HepG2 (cell line): ENCODE measurements at regions not wholly inside any gene's neighbourhood (a gene's known extent, or its start where the extent isn't known, plus 50 kb on each side); places are given as distances from the start of the nearest gene placed in this dataset.

Source experiments
- ATAC-seq: fragments of 200-7000 bp; cut with Tn5 transposase; 3 replicates; pipeline ENCODE4 v1.9.1; 2020; ENCODE audit warnings: mild to moderate bottlenecking, moderate library complexity
- BruUV-seq: library from RNA; stranded (reverse); fragments of 400-500 nt; replicated peaks from 2 replicates; lab custom pipeline; 2021; lab: Mats Ljungman, UMichigan
- CTCF ChIA-PET: fragments of 300-600 bp; formaldehyde crosslinking; extraction: SDS; loops from one replicate; lab custom pipeline; 2021; ENCODE audit warnings: low total read pairs, inconsistent platforms, low intra/inter-chr PET ratio; lab: Yijun Ruan, JAX
- POLR2A ChIA-PET: fragments of 350-600 bp; sonication (Branson Sonifier 250); formaldehyde crosslinking; loops from one replicate; lab custom pipeline; 2020; ENCODE audit warnings: antibody characterized with exemption, inconsistent platforms; lab: Yijun Ruan, JAX
- DNase-seq: peaks from one replicate; pipeline ENCODE4 v3.0.0-alpha.2; 2015; ENCODE audit warnings: low spot score
- FAIRE-seq: peaks from 3 replicates; lab custom pipeline; 2011; peaks lifted over from hg19 to GRCh38; lab: Jason Lieb, UNC
- H2AFZ ChIP-seq: one replicate; pipeline ENCODE4 v1.6.1; 2011; ENCODE audit warnings: low read length, inconsistent platforms
- H3K27ac ChIP-seq: fragments of 300-600 bp; 3 replicates; pipeline ENCODE4 v1.8.0; 2011; ENCODE audit warnings: mixed run types, mild to moderate bottlenecking, mixed read lengths, low read length, inconsistent platforms; ENCODE audit not compliant: insufficient read depth; ENCODE audit errors: extremely low read length
- H3K27me3 ChIP-seq, 2 experiments: fragments of 200-600 bp in 1 of 2; 2 replicates in 1 of 2; 3 replicates in 1 of 2; pipeline versions ENCODE4 v1.6.0 to v1.8.0; 2011; ENCODE audit warnings: low read length in 2 of 2, mild to moderate bottlenecking in 2 of 2, moderate library complexity in 2 of 2, inconsistent platforms in 1 of 2; ENCODE audit not compliant: insufficient read depth in 2 of 2, control insufficient read depth in 1 of 2
- H3K36me3 ChIP-seq, 2 experiments: fragments of 200-600 bp in 1 of 2; replicated peaks in 1 of 2; 2 replicates in 1 of 2; 3 replicates in 1 of 2; pipeline versions ENCODE4 v1.5.1 to v1.8.0; 2011; ENCODE audit warnings: low read length in 2 of 2, inconsistent platforms in 1 of 2; ENCODE audit not compliant: insufficient read depth in 2 of 2, control insufficient read depth in 1 of 2
- H3K4me1 ChIP-seq: 2 replicates; pipeline ENCODE4 v1.5.1; 2012; ENCODE audit warnings: low read length, inconsistent platforms; ENCODE audit not compliant: insufficient read depth
- H3K4me2 ChIP-seq: 2 replicates; pipeline ENCODE4 v1.6.0; 2011; ENCODE audit warnings: low read depth, low read length, inconsistent platforms
- H3K4me3 ChIP-seq, 3 experiments: fragments of 200-600 bp in 1 of 3; sonication (generic), shearing (Covaris generic) in 1 of 3; replicated peaks in 1 of 3; 2 replicates each; pipeline ENCODE4 v1.5.1; 2011 to 2016; ENCODE audit warnings: low read length in 3 of 3, inconsistent platforms in 2 of 3, low read depth in 2 of 3, mild to moderate bottlenecking in 2 of 3, control low read depth in 1 of 3, mixed read lengths in 1 of 3; ENCODE audit not compliant: insufficient read depth in 1 of 3
- H3K79me2 ChIP-seq: one replicate; pipeline ENCODE4 v1.6.1; 2011; ENCODE audit warnings: low read length, inconsistent platforms; ENCODE audit not compliant: insufficient read depth
- H3K9ac ChIP-seq: 2 replicates; pipeline ENCODE4 v1.6.0; 2011; ENCODE audit warnings: mild to moderate bottlenecking, low read depth, low read length, inconsistent platforms; ENCODE audit not compliant: insufficient read depth
- H3K9me3 ChIP-seq: 2 replicates; pipeline ENCODE4 v1.5.1; 2012; ENCODE audit warnings: mild to moderate bottlenecking, low read length
- H4K20me1 ChIP-seq: 2 replicates; pipeline ENCODE4 v1.6.0; 2011; ENCODE audit warnings: inconsistent platforms, mild to moderate bottlenecking, low read length, moderate library complexity; ENCODE audit not compliant: insufficient read depth
- DNMT3B ChIP-seq: conservative IDR thresholded peaks from 2 replicates; pipeline ENCODE4 v1.6.1; 2016; ENCODE audit warnings: missing biosample characterization, control low read depth
- SIN3A ChIP-seq: IDR thresholded peaks from 2 replicates; pipeline ENCODE4 v1.6.1; 2011; ENCODE audit warnings: low read depth, mild to moderate bottlenecking, control low read depth, low read length, borderline replicate concordance
- WGBS: methylation state at CpG from one replicate; pipeline ENCODE4 v1.1.6; 2017; ENCODE audit warnings: low lambda C conversion rate; 5-methylcytosine and 5-hydroxymethylcytosine counted together
- in situ Hi-C: cut with HindIII; loops from 2 replicates; pipeline ENCODE4 v1.10.0; 2017; ENCODE audit warnings: low pct_unique_long_range_greater_than_20kb; ENCODE audit not compliant: extremely low pct_ligation_motif_present
- intact Hi-C: fragments of 100-400 bp; cut with micrococcal nuclease; formaldehyde crosslinking; loops from one replicate; pipeline ENCODE4 v1.10.0; 2022; ENCODE audit not compliant: unreplicated experiment
- TF ChIP-seq, protein P1 (sequence below): sonication (generic); formaldehyde crosslinking; conservative IDR thresholded peaks from 2 replicates; pipeline ENCODE4 v1.4.0; 2020; ENCODE audit warnings: missing genetic modification reagents

DNA sequence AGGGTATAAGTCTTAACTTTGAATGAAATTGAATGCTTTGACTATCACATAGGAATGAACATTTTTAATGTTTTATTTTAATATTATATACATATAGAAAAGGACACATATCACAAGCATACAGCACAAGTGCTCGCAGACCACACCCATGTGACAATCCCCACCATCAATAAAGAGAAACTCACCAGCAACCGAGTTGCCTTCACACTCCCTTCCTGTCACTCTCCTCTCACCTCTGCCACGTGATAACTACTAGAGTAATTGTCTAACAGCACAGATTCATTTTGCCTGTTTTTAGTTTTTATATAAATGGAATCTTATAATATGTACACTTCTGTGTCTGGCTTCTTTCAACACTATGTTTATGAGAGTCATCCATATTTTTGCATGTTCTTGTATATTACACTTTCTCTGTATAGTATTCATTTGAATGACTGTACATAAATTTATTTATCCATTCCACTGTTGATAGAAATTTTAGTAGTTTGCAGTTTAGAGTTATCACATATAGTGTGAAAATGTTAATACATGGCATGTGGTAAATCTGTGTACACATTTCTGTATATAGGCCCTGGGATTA is 304.9 kb upstream of the DUSP10 start:
- no peak overlapping the region for H3K27ac ChIP-seq
- ChIA-PET POLR2A (no interaction called here), CTCF (no interaction called here)
- DNase-seq (no peak), ATAC-seq (no peak), FAIRE-seq (no peak)
- no peaks in the 10 kb centered on the region for H3K4me1 ChIP-seq
- BruUV-seq, result no TSS peak
- no peak overlapping the region for H3K4me2 ChIP-seq
- H3K4me3 ChIP-seq, result no peak overlapping the region
- no peak overlapping the region for H2AFZ ChIP-seq
- no peaks in the 10 kb centered on the region for H4K20me1 ChIP-seq
- H3K79me2 ChIP-seq, result no peaks in the 10 kb centered on the region
- in situ Hi-C loops (no loop called here), intact Hi-C loops (no loop called here)
- H3K9ac ChIP-seq, result no peak overlapping the region
- 4% methylated on average over 3 of the region's 3 CpGs for WGBS
- H3K27me3 ChIP-seq, result 0 out of 5 replicates have a peak, but pooled peaks cover 0 to 5% of the 10 kb centered on the region in 2 experiments
- no peak for TF ChIP-seq DNMT3B (CRISPR knock-in tag)
- H3K36me3 ChIP-seq, result no peaks in the 10 kb centered on the region
- H3K9me3 ChIP-seq, result no peaks in the 10 kb centered on the region

DNA sequence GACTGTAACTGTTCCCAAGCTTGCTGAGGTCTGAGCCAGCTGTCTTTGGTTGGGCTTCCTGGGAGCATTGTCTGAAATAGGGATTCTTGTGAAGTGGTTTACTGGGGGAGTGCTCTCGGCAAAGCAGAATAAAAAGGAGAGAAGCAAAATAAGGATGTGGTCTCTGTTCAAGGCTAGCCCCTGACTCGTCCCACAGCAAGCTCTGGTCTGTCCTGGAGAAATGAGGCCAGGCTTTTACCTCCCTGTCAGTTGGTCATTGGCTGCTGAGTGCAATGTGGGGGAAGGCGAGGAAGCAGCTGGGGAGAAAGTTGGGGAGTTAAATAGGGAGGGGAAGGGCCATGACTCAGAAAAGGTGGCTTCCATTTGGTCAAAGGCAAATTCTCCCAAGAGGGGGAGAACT is 303.9 kb upstream of the DUSP10 start:
- BruUV-seq, result no TSS peak
- Histone ChIP-seq H3K27me3 (0 out of 5 replicates have a peak, but pooled peaks cover 0 to 5% of the 10 kb centered on the region in 2 experiments), H4K20me1 (no peaks in the 10 kb centered on the region), H3K27ac (no peak overlapping the region), H3K4me3 (no peak overlapping the region), H3K4me2 (no peak overlapping the region), H3K4me1 (no peaks in the 10 kb centered on the region), H3K9ac (no peak overlapping the region), H3K9me3 (no peaks in the 10 kb centered on the region), H3K79me2 (no peaks in the 10 kb centered on the region), H3K36me3 (no peaks in the 10 kb centered on the region), H2AFZ (no peak overlapping the region)
- ChIA-PET CTCF (no interaction called here), POLR2A (no interaction called here)
- TF ChIP-seq SIN3A, result no peak
- TF ChIP-seq, protein P1, sequence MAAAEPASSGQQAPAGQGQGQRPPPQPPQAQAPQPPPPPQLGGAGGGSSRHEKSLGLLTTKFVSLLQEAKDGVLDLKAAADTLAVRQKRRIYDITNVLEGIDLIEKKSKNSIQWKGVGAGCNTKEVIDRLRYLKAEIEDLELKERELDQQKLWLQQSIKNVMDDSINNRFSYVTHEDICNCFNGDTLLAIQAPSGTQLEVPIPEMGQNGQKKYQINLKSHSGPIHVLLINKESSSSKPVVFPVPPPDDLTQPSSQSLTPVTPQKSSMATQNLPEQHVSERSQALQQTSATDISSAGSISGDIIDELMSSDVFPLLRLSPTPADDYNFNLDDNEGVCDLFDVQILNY, result no peak
- in situ Hi-C loops, result no loop called here
- intact Hi-C loops, result no loop called here
- ATAC-seq (no peak), FAIRE-seq (no peak), DNase-seq (no peak)
- WGBS, result 21% methylated on average over 3 of the region's 3 CpGs
